ENCODE measurements at regions not wholly inside any gene's neighbourhood (a gene's known extent, or its start where the extent isn't known, plus 50 kb on each side); places are given as distances from the start of the nearest gene placed in this dataset.
"Not testable (repeated sequence)": the region's sequence is repeated elsewhere in the genome, so short reads cannot be mapped to it uniquely, and the experiment has no call there.

DNA sequence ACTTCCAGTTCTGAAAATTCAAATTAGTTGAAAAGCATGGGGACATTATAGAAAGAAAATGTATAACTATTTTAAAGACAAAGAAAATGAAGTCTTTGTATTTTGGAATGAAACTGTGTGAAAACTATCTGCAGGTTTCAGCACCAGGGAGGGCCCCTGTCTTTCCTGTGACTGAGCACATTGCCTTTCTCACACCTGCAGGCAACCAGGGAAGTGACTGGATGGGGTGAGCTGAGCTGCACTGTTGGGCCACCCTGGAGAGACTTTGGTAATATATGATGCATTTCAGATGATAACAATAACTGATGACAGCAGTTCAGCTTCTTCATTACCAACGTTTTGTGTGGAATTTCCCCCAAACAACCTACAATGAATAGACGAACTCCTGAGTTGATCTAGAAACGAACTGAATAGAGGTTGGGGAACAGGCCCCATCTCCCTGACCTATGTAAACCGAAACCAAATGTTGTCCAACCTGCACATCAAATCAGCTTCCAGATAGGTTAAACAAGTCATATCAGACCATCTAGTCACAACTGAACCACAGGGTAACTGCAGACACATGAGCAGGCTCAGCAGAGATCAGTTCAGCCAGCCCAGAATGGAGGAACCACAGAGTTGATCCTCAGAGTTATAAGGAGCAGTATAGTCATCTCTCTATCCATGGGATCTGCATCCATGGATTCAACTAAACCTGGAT, 1402.2 kb downstream of the RPIA start:
- TF ChIP-seq POLR2A (IDR thresholded peaks at IDR 0.05): not testable (repeated sequence)
- TF ChIP-seq, protein P1, sequence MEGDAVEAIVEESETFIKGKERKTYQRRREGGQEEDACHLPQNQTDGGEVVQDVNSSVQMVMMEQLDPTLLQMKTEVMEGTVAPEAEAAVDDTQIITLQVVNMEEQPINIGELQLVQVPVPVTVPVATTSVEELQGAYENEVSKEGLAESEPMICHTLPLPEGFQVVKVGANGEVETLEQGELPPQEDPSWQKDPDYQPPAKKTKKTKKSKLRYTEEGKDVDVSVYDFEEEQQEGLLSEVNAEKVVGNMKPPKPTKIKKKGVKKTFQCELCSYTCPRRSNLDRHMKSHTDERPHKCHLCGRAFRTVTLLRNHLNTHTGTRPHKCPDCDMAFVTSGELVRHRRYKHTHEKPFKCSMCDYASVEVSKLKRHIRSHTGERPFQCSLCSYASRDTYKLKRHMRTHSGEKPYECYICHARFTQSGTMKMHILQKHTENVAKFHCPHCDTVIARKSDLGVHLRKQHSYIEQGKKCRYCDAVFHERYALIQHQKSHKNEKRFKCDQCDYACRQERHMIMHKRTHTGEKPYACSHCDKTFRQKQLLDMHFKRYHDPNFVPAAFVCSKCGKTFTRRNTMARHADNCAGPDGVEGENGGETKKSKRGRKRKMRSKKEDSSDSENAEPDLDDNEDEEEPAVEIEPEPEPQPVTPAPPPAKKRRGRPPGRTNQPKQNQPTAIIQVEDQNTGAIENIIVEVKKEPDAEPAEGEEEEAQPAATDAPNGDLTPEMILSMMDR (IDR thresholded peaks at IDR 0.05): not testable (repeated sequence)

Measured in esophagus squamous epithelium (tissue), 4 donors.